ENCODE measurements at regions not wholly inside any gene's neighbourhood (a gene's known extent, or its start where the extent isn't known, plus 50 kb on each side); places are given as distances from the start of the nearest gene placed in this dataset.
"Not testable (repeated sequence)": the region's sequence is repeated elsewhere in the genome, so short reads cannot be mapped to it uniquely, and the experiment has no call there.

DNA sequence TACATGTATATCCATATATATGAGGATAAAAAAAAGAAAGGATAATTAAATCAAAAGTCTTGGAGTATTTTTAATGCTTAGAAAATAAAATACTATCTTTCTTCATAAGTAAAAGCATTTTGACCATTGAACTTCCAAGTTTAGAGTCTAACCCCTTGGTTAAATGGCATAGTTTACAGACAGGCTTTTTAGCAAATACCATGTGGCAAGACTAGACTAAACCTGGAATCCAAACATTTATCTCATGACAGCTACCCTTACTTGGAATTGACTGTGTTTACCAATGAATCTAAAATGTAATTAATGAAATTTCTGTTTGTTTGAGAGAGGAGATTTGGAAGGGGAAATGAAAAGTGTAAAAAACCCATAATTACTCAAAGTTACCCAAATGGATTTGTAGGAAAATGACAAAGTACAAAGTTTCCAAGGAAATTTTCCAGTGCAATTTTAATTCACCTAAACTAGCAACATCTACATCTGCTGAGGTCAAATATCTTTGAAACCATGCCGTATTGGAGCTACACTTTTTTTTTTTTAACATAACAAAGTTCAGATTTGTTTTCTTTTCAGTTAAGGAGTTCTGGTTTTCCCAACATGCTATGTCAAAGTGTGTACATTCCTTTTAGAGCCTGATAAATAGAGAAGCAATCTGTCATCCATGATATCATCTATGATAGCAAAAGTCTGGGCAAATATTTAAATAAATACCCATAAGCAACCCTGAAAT, 272.1 kb upstream of the DAB2 start:
- DNase-seq (ENCODE audit: low spot score), result no peak

DNA sequence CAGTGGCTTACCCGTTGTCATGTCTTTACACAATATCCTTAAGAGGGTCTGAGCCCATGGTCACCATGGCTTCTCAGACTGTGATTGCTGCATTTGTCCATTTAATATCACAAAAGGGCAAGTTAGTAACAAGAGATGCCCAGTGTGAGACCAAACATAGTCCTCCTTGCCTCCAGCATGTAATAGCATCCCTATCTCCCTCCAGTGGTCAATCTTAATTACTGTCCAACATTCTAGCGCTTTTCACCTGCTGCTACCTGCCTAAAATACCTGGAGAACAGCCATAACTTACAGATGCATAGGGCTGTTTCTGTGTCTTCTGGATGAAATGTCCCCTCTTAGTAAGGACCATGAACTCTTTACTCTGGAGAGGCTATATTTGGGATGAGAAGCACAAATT, 267.2 kb upstream of the DAB2 start:
- DNase-seq (ENCODE audit: low spot score), result no peak

- no peak for DNase-seq (ENCODE audit: low spot score)
Observed at GRCh38 chr5:39691136-39691535, 266.4 kb upstream of the DAB2 start.

DNA sequence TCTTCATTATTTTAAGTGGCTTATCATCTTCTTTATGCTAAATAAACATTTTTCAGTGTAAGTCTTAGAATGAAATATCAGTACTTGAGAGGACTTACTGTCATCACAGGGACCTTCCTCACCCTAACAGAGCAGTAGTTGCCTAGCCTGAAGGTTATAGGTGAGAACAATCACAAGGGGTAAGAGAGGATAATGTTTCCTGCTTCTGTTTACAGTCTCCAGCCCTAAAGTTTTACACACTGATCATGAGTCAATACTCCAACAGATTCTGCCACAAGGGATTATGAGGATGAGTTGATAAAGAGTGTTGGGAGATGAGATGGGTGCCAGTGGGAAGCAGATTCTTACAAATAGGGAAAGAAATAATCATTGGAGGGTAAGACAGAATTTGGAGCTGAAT, 265.1 kb upstream of the DAB2 start:
- no peak for DNase-seq (ENCODE audit: low spot score)

GRCh38 chr5:39687924-39688323, 263.1 kb upstream of the DAB2 start:
- not testable (repeated sequence) for DNase-seq (ENCODE audit: low spot score)

GRCh38 chr5:39680213-39680612, 255.4 kb upstream of the DAB2 start:
- DNase-seq (ENCODE audit: low spot score), result no peak

DNA sequence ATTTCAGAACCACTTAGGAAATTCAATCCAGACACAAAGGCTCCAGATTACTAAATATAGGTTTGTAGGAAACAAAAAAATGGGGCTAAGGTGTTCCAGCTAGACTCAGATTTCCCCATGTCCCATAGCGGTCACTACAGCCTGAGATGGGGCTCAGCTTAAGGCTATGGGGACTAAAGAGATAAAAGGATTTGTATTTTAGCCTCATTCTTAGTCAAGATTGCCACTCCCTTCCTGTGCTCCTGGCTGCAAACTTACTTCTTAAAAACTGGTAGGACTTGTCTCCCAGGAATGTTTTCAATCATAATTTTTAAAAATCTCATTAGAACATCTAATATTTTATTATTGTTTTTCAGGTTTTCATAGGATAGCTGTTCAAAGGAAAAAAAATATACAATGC, 253.8 kb upstream of the DAB2 start:
- DNase-seq (ENCODE audit: low spot score), result no peak

- DNase-seq (ENCODE audit: low spot score), result no peak
Observed at GRCh38 chr5:39675676-39676075, 250.9 kb upstream of the DAB2 start.

GRCh38 chr5:39674209-39675082, 249.7 kb upstream of the DAB2 start:
- no peak for DNase-seq (ENCODE audit: low spot score)

- no peak for DNase-seq (ENCODE audit: low spot score)
Observed at GRCh38 chr5:39671561-39671961, 246.8 kb upstream of the DAB2 start.

DNA sequence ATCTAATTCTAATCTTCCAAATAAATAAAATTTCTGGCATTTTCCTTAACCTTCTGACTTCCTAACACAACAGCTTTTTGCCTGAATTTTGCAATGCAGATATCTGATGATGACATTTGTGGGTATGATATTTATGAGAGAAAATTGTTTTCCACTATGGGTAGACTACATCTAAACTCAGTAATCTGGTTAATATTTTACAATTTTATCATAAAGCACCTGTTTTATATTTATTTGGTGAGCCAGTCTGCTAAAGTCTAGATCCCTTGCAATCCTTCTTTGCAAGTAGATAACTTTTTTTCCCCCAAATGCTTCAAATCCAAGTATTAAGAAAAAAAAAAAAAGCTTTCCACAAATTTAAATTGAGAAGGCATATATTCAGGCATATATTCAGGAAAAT, 246.2 kb upstream of the DAB2 start:
- DNase-seq (ENCODE audit: low spot score), result no peak

DNA sequence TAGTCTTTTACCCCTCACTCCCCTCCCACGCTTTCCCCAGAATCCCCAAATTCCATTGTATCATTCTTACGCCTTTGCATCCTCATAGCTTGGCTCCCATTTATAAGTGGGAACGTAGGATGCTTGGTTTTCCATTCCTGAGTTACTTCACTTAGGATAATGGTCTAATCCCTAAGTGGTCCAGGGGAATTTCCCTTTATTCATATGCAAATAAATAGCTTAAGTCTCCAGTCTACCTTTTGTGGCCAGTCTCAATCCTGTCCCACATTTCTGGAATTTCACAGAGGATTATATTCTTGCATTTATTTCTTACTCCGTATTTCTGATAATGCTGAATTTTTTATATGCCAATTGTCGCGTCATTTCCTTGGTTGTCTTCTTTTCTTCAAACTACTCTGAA, 245.6 kb upstream of the DAB2 start:
- DNase-seq (ENCODE audit: low spot score), result no peak

GRCh38 chr5:39668980-39669379, 244.2 kb upstream of the DAB2 start:
- DNase-seq (ENCODE audit: low spot score), result no peak

DNA sequence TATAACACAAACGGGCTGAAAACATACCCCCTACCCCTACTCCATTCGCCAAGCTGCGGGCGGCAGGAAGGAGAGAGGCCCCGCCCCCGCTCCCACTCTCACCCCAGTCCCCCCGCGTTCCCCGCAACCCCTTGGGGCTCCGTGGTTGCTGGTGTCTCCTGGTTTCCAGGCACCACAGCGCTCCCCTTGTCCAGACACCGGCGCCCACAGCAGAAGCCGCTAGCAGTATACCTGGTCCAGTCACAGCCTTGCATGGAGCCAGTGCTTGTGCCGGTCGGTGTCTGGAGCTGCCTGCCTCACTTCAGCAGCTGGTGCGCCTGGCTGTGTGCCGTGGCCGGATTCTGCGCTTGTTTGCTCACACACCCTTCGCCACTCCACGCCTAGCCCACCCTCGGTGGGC, 240.5 kb upstream of the DAB2 start:
- no peak for DNase-seq (ENCODE audit: low spot score)

- DNase-seq (ENCODE audit: low spot score), result no peak
Observed at GRCh38 chr5:39662945-39663344, 238.2 kb upstream of the DAB2 start.

DNA sequence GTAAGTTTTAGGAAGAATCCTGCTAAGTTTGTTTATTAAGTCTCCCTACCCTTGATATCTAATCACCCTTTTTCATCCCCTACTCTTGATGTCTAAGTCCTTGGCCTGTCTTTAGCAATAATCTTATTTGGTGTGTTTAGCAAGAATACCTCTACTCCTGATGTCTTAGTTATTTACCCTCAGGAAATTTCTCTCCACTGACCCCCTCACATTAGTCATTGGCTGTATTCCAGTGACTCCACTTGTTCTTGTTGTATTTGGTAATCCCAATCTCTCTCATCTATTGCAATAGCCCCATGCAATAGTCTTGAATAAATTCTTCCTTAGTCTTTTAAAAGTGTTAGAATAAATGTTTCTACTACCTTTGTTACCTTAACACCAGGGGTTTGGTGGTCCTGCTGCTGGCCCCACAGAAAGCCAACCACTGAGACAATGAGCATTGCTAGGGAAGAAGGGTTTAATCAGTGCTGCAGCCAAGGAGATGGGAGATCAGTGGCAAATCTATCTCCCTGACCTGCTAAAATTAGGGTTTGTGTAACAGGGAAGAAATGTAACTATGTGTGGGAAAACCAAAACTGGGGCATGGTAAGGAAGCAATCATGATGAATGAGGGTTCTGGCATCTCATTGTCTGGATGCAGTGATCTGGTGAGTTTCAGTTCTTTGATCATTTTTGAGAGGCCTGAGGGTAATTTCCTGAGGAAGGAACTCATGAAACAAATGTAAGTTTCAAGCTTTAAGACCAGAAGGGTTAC, 236.4 kb upstream of the DAB2 start:
- no peak for DNase-seq (ENCODE audit: low spot score)

DNA sequence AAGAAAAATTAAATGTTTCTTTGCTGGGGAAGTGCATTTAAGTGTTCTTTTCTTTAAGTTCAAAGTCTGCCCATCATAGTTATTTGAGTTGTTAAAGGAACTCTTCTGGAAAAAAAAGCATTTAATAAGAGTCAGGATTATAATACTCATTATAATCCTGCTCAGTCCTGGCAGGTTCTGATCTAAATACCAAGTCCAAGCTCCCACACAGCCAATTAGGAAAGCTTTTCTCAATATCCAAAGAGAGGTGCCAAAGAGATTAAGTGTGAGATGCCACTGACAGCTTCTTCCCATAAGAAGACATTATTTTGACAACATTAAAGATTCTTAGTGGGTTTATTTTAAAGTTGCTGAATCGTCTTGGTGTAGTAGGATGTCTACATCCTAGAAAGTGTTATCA, 235.2 kb upstream of the DAB2 start:
- DNase-seq (ENCODE audit: low spot score), result no peak

DNA sequence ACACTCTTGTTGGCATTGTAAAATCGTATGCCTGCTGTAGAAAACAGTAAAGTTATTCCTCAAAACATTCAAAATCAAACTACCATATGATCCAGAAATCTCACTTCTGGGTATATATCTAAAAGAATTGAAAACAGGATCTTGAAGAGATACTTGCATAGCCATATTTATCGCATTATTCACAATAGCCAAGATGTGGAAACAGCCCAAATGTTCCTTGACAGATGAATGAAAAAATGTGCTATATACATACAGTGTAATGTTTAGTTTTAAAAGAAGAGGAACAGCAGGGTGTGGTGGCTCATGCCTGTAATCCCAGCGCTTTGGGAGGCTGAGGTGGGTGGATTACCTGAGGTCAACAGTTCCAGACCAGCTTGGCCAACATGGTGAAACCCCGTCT, 234.1 kb upstream of the DAB2 start:
- DNase-seq (ENCODE audit: low spot score), result no peak

DNA sequence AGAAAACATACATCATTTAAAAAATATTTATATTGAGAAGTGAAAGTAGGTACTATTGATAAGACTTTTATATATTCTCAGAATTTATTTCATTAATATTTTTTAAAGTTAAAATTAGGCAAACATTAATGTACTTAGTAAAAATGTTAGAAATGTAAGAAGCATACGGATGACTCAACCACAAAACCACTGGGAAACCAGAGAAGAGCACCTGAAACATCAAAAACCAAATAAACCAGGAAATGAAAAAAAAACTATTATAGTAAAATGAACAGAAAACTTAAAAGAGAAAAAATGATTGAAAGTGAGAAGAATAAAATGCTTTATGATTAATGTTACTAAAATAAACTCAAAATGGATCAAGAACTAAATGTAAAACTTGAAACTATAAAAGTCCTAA, 233.2 kb upstream of the DAB2 start:
- no peak for DNase-seq (ENCODE audit: low spot score)

GRCh38 chr5:39656600-39656999, 231.8 kb upstream of the DAB2 start:
- DNase-seq (ENCODE audit: low spot score), result no peak

DNA sequence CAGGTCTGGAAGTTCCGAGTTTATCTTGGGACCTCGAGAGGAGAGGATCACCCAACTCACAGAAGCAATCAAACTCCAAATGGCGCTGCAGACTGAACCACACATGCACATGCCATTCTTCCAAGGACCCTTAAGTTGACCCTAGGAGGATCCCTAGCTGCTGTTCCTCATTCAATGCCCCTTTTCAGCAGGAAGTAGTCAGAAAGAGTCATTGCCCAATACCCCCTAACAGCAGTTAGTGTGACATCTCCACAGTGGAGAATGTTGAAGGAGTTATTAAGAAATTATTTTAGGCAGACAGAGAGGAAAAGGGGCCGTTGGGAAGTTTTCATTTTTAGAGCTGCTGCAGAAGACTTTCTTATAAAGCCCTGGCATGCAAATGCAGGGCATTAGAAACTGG, 229.9 kb upstream of the DAB2 start:
- DNase-seq (ENCODE audit: low spot score), result no peak

GRCh38 chr5:39652481-39652880, 227.7 kb upstream of the DAB2 start:
- DNase-seq (ENCODE audit: low spot score), result not testable (repeated sequence)

DNA sequence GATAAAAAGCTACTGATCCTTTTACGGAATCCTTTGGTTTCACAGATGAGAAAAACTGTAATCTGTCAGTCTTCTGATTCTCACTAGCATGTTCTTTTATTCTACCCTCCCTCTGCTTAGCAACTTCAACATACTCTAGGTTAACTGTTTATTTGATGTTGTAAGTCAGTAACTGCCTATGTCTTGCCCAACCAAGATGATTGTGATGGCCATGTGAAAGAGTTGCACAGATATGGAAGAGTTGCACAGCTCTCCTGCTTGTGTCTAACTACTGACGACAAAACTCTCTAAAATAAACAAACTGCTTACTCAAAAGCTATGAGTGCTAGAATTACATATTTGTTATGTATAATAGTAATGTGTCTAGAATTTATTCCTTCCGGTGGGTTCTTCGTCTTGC, 227.3 kb upstream of the DAB2 start:
- no peak for DNase-seq (ENCODE audit: low spot score)

Measured in ureter (tissue), 1 donor.